DMS114 treated with DMSO at 0.1 percent for 48 hours (cell line): ENCODE measurements at regions not wholly inside any gene's neighbourhood (a gene's known extent, or its start where the extent isn't known, plus 50 kb on each side); places are given as distances from the start of the nearest gene placed in this dataset.

Experiments used
- DNase-seq: peaks from one replicate; lab custom pipeline; 2025; ENCODE audit not compliant: unreplicated experiment; lab: John Stamatoyannopoulos, UW

GRCh38 chr14:34027130-34027989, 76.5 kb upstream of the EGLN3 start:
- DNase-seq, result no peak

GRCh38 chr14:34025325-34026017, 74.6 kb upstream of the EGLN3 start:
- no peak for DNase-seq

GRCh38 chr14:34024768-34025144, 73.9 kb upstream of the EGLN3 start:
- DNase-seq, result no peak

- DNase-seq, result no peak
Observed at GRCh38 chr14:34023824-34024767, 73.2 kb upstream of the EGLN3 start.

GRCh38 chr14:34021096-34021495, 70.2 kb upstream of the EGLN3 start:
- no peak for DNase-seq

- no peak for DNase-seq
Observed at GRCh38 chr14:34020014-34020413, 69.1 kb upstream of the EGLN3 start.

GRCh38 chr14:34018564-34019244, 67.8 kb upstream of the EGLN3 start:
- no peak for DNase-seq

- no peak for DNase-seq
Observed at GRCh38 chr14:34018125-34018524, 67.3 kb upstream of the EGLN3 start.

- no peak for DNase-seq
Observed at GRCh38 chr14:34015383-34015782, 64.5 kb upstream of the EGLN3 start.

GRCh38 chr14:34014936-34015335, 64.1 kb upstream of the EGLN3 start:
- DNase-seq, result no peak

GRCh38 chr14:34013721-34014060, 62.8 kb upstream of the EGLN3 start:
- DNase-seq, result no peak

- no peak for DNase-seq
Observed at GRCh38 chr14:34012978-34013720, 62.3 kb upstream of the EGLN3 start.

- no peak for DNase-seq
Observed at GRCh38 chr14:34012369-34012768, 61.5 kb upstream of the EGLN3 start.

GRCh38 chr14:34009956-34010355, 59.1 kb upstream of the EGLN3 start:
- DNase-seq, result no peak

- no peak for DNase-seq
Observed at GRCh38 chr14:34007902-34008301, 57.0 kb upstream of the EGLN3 start.

GRCh38 chr14:34005901-34006300, 55.0 kb upstream of the EGLN3 start:
- no peak for DNase-seq

- DNase-seq, result no peak
Observed at GRCh38 chr14:34004881-34005280, 54.0 kb upstream of the EGLN3 start.

- DNase-seq, result no peak
Observed at GRCh38 chr14:34003691-34004090, 52.8 kb upstream of the EGLN3 start.

GRCh38 chr14:34003082-34003668, 52.3 kb upstream of the EGLN3 start:
- no peak for DNase-seq
